ENCODE measurements at regions not wholly inside any gene's neighbourhood (a gene's known extent, or its start where the extent isn't known, plus 50 kb on each side); places are given as distances from the start of the nearest gene placed in this dataset.

- TF ChIP-seq REST (IDR thresholded peaks at IDR 0.05; ENCODE audit: low read depth, low read length): no peak
- no peak for TF ChIP-seq EP300 (IDR thresholded peaks at IDR 0.05; ENCODE audit: borderline replicate concordance in 1 of 2, low read depth in 1 of 2, low read length in 1 of 2)
- no peak for TF ChIP-seq YY1 (IDR thresholded peaks at IDR 0.05; ENCODE audit: low read depth)
- no peak for TF ChIP-seq SIN3A (IDR thresholded peaks at IDR 0.05; ENCODE audit: borderline replicate concordance, low read depth, low read length)
- TF ChIP-seq ZBTB33 (IDR thresholded peaks at IDR 0.05; ENCODE audit: borderline replicate concordance, low read depth): no peak
Observed at GRCh38 chr13:36549755-36550154, 117.5 kb downstream of the CCNA1 start (continued).

- Histone ChIP-seq H3K9ac (no peak overlapping the region), H3K9me3 (no peaks in the 10 kb centered on the region), H3K36me3 (replicated peaks in 1 of 2; ENCODE audit: control insufficient read depth in 1 of 2, insufficient read depth in 2 of 2, low read length in 1 of 2) (no peaks in the 10 kb centered on the region), H3K4me1 (ENCODE audit: control insufficient read depth in 1 of 2, insufficient read depth in 2 of 2, low read depth in 1 of 2, low read length in 1 of 2) (no peaks in the 10 kb centered on the region; a peak in 1 of 4 replicates), H3K9me2 (no peaks in the 10 kb centered on the region), H3K79me2 (ENCODE audit: insufficient read depth) (no peaks in the 10 kb centered on the region), H3K27me3 (ENCODE audit: insufficient read depth) (peaks cover 8% of the 10 kb centered on the region; the same call in 1 of the 2 replicates), H3K27ac (ENCODE audit: low read depth in 2 of 2, low read length in 1 of 2) (no peak overlapping the region), H3K4me2 (no peak overlapping the region), H3F3A (replicated peaks; ENCODE audit: insufficient read depth) (no peaks in the 10 kb centered on the region), H3K4me3 (ENCODE audit: low read depth in 2 of 2, low read length in 1 of 2) (no peak overlapping the region), H2AFZ (ENCODE audit: low read depth) (no peak overlapping the region), H4K20me1 (ENCODE audit: insufficient read depth) (no peaks in the 10 kb centered on the region)
- ChIA-PET POLR2A (no interaction called here), CTCF (no interaction called here)
- 7% methylated on average over 2 of the region's 2 CpGs for WGBS (ENCODE audit: low lambda C conversion rate)
- no peak for DNase-seq
- TF ChIP-seq JUND (IDR thresholded peaks at IDR 0.05): no peak
- TF ChIP-seq FOSL2 (IDR thresholded peaks at IDR 0.05; ENCODE audit: borderline replicate concordance, low read depth): no peak
- TF ChIP-seq EP300 (IDR thresholded peaks at IDR 0.05; ENCODE audit: borderline replicate concordance in 1 of 2, low read depth in 1 of 2, low read length in 1 of 2): no peak
- TF ChIP-seq MXI1 (IDR thresholded peaks at IDR 0.05; ENCODE audit: low read depth, low read length): no peak
- no peak for TF ChIP-seq ZBTB33 (IDR thresholded peaks at IDR 0.05; ENCODE audit: borderline replicate concordance, low read depth)
- no peak for TF ChIP-seq RCOR1 (IDR thresholded peaks at IDR 0.05; ENCODE audit: low read length)
- no peak for TF ChIP-seq EZH2phosphoT487 (IDR thresholded peaks at IDR 0.05; ENCODE audit: borderline replicate concordance, low read depth)
- TF ChIP-seq CTCF (IDR thresholded peaks at IDR 0.05): no peak
- no peak for TF ChIP-seq USF1 (IDR thresholded peaks at IDR 0.05; ENCODE audit: borderline replicate concordance, low read depth)
- no peak for TF ChIP-seq YY1 (IDR thresholded peaks at IDR 0.05; ENCODE audit: low read depth)
- TF ChIP-seq IRF3 (IDR thresholded peaks at IDR 0.05; ENCODE audit: low read depth, low read length): no peak
- TF ChIP-seq REST (IDR thresholded peaks at IDR 0.05; ENCODE audit: low read depth, low read length): no peak
Observed at GRCh38 chr13:36550177-36550576, 117.9 kb downstream of the CCNA1 start.

Data from SK-N-SH (cell line).